ENCODE measurements at regions not wholly inside any gene's neighbourhood (a gene's known extent, or its start where the extent isn't known, plus 50 kb on each side); places are given as distances from the start of the nearest gene placed in this dataset.

DNA sequence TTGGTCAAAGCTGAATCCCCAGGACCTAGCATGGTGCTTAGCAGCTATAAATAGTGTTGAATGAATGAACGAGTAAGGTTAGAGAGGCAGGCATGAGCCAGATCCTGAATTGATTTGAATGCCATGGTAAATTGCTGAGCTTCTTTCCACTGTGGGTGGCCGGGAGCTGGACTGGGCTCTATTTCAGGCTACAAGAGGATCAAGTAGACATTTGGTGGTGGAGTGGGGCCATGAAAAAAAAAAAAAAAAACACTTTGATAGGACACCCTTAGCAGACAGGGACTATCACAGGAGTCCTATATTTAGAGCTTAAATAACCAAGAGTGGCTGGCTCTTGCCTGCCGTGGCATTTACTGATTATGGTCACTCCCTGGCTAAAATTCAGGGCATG, 77.6 kb downstream of the MIAT start:
- Histone ChIP-seq H3K9ac (ENCODE audit: low read length) (no peak overlapping the region), H3K79me2 (ENCODE audit: control insufficient read depth, insufficient read depth, low read length) (no peaks in the 10 kb centered on the region), H4K20me1 (ENCODE audit: control insufficient read depth, insufficient read depth, low read length, poor library complexity, severe bottlenecking) (no peaks in the 10 kb centered on the region), H3K4me3 (ENCODE audit: control extremely low read depth in 1 of 5, extremely low read depth in 1 of 5, insufficient read depth in 1 of 5, low read depth in 2 of 5, low read length in 4 of 5) (no peak overlapping the region), H3K36me3 (replicated peaks in 1 of 2; ENCODE audit: control extremely low read depth in 1 of 2, control insufficient read depth in 1 of 2, extremely low read depth in 1 of 2, insufficient read depth in 2 of 2, low read length in 1 of 2) (peaks cover 5 to 38% of the 10 kb centered on the region in 2 experiments), H3K9me3 (ENCODE audit: control extremely low read depth in 1 of 3, control insufficient read depth in 2 of 3, insufficient read depth in 1 of 3, low read length in 2 of 3) (no peaks in the 10 kb centered on the region), H3K4me2 (replicated peaks; ENCODE audit: low read depth, low read length, poor library complexity, severe bottlenecking) (no peak overlapping the region), H2AFZ (ENCODE audit: insufficient read depth, low read depth, low read length, poor library complexity, severe bottlenecking) (no peak overlapping the region), H3K4me1 (ENCODE audit: control insufficient read depth in 2 of 2, insufficient read depth in 2 of 2, low read length in 2 of 2) (no peaks in the 10 kb centered on the region), H3K27ac (ENCODE audit: low read length in 2 of 2) (no peak overlapping the region), H3K27me3 (replicated peaks in 1 of 4; ENCODE audit: control extremely low read depth in 1 of 4, control insufficient read depth in 3 of 4, insufficient read depth in 4 of 4, low read length in 3 of 4) (no peaks in the 10 kb centered on the region)
- Mint-ChIP-seq H3K27me3 (no peaks in the 10 kb centered on the region), H3K4me3 (no peak overlapping the region), H3K9me3 (ENCODE audit: insufficient read depth) (no peaks in the 10 kb centered on the region), H3K4me1 (no peaks in the 10 kb centered on the region), H3K27ac (no peak overlapping the region)
- POLR2A ChIA-PET = no interaction called here
- no peak for TF ChIP-seq EZH2 (IDR thresholded peaks at IDR 0.05; ENCODE audit: borderline replicate concordance, insufficient read depth, low read depth, low read length, poor library complexity, severe bottlenecking)
- TF ChIP-seq CTCF (IDR thresholded peaks at IDR 0.05) = no peak
- CTCF ChIA-PET = no interaction called here
- intact Hi-C loops (cut with micrococcal nuclease) = no loop called here
- 88% methylated on average over 2 of the region's 3 CpGs for WGBS (ENCODE audit: insufficient coverage)
- no peak for ATAC-seq (ENCODE audit: low read depth)
- DNase-seq = no peak

DNA sequence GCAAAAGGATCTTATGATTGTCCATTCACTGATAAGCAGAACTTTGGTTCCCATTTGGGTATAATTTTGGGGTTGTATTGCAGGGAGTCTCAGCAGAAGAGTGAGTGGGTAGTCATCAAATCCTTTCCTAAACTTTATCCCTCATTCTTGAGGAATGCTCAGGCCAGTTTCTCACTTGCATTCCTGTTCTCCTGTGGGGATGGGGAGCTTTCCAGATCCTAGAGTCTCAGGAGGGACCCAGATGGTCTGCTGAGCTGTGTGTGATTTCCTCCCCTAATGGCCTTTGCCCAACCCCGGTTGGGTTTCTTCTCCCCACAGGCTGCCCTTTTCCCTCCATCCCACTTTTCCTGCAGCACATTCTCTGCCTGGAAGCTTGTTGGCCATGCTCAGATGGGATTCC, 79.9 kb downstream of the MIAT start:
- Mint-ChIP-seq H3K27me3 (no peaks in the 10 kb centered on the region), H3K27ac (no peak overlapping the region), H3K4me1 (no peaks in the 10 kb centered on the region), H3K9me3 (ENCODE audit: insufficient read depth) (no peaks in the 10 kb centered on the region), H3K4me3 (no peak overlapping the region)
- Histone ChIP-seq H3K4me2 (replicated peaks; ENCODE audit: low read depth, low read length, poor library complexity, severe bottlenecking) (no peak overlapping the region), H3K9me3 (ENCODE audit: control extremely low read depth in 1 of 3, control insufficient read depth in 2 of 3, insufficient read depth in 1 of 3, low read length in 2 of 3) (no peaks in the 10 kb centered on the region), H4K20me1 (ENCODE audit: control insufficient read depth, insufficient read depth, low read length, poor library complexity, severe bottlenecking) (peaks cover 8% of the 10 kb centered on the region), H3K27ac (ENCODE audit: low read length in 2 of 2) (no peak overlapping the region), H3K4me3 (ENCODE audit: control extremely low read depth in 1 of 5, extremely low read depth in 1 of 5, insufficient read depth in 1 of 5, low read depth in 2 of 5, low read length in 4 of 5) (no peak overlapping the region), H3K27me3 (replicated peaks in 1 of 4; ENCODE audit: control extremely low read depth in 1 of 4, control insufficient read depth in 3 of 4, insufficient read depth in 4 of 4, low read length in 3 of 4) (no peaks in the 10 kb centered on the region), H2AFZ (ENCODE audit: insufficient read depth, low read depth, low read length, poor library complexity, severe bottlenecking) (no peak overlapping the region), H3K4me1 (ENCODE audit: control insufficient read depth in 2 of 2, insufficient read depth in 2 of 2, low read length in 2 of 2) (no peaks in the 10 kb centered on the region), H3K79me2 (ENCODE audit: control insufficient read depth, insufficient read depth, low read length) (no peaks in the 10 kb centered on the region), H3K36me3 (replicated peaks in 1 of 2; ENCODE audit: control extremely low read depth in 1 of 2, control insufficient read depth in 1 of 2, extremely low read depth in 1 of 2, insufficient read depth in 2 of 2, low read length in 1 of 2) (peaks cover 5 to 41% of the 10 kb centered on the region in 2 experiments), H3K9ac (ENCODE audit: low read length) (no peak overlapping the region)
- TF ChIP-seq CTCF (IDR thresholded peaks at IDR 0.05) (no peak), EZH2 (IDR thresholded peaks at IDR 0.05; ENCODE audit: borderline replicate concordance, insufficient read depth, low read depth, low read length, poor library complexity, severe bottlenecking) (no peak)
- DNase-seq (no peak), ATAC-seq (ENCODE audit: low read depth) (no peak)
- WGBS (ENCODE audit: insufficient coverage) = 100% methylated on average over 1 of the region's 1 CpG
- CTCF ChIA-PET = no interaction called here
- intact Hi-C loops (cut with micrococcal nuclease) = no loop called here
- POLR2A ChIA-PET = no interaction called here
